ENCODE measurements at regions not wholly inside any gene's neighbourhood (a gene's known extent, or its start where the extent isn't known, plus 50 kb on each side); places are given as distances from the start of the nearest gene placed in this dataset.
"Not testable (repeated sequence)": the region's sequence is repeated elsewhere in the genome, so short reads cannot be mapped to it uniquely, and the experiment has no call there.

DNA sequence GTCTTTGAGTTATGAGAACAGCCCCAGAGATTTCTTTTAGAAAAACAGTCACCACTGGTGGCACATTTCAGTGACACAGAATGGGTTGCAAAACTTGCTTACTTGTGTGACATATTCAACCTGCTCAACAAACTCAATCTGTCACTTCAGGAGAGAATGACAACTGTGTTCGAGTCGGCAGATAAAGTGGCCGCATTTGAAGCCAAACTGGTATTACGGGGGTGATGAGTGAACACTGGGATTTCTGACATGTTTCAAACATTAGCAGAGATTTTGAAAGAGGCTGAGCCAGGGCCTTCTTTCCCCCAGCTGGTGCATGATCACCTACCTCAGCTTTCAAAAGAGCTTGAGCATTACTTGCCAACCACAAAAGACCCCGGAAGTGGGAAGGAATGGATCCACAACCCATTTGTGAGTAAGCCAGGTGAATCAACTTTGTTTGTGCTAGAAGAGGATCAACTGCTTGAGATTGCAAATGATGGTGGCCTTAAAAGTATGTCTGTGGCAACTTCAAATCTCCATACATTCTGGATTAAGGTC is 210.7 kb upstream of the IRS2 start:
- not testable (repeated sequence) for H3K4me3 ChIP-seq; H3K27me3 Mint-ChIP-seq (ENCODE audit: insufficient read depth, low read depth, poor library complexity); H3K4me1 ChIP-seq (ENCODE audit: insufficient read depth); H3K4me1 Mint-ChIP-seq; H3K9me3 Mint-ChIP-seq; H3K36me3 ChIP-seq (ENCODE audit: insufficient read depth); H3K27ac Mint-ChIP-seq; H3K9me2 ChIP-seq (ENCODE audit: insufficient read depth); H3K4me3 Mint-ChIP-seq; H4K20me1 ChIP-seq (replicated peaks; ENCODE audit: insufficient read depth); DNase-seq (ENCODE audit: low spot score); H3K4me2 ChIP-seq; H3K79me2 ChIP-seq (replicated peaks; ENCODE audit: insufficient read depth); H3K27me3 ChIP-seq (ENCODE audit: insufficient read depth); H3K27ac ChIP-seq (ENCODE audit: low read depth); H3F3A ChIP-seq (replicated peaks; ENCODE audit: low read depth); ATAC-seq; H3K36me3 Mint-ChIP-seq (ENCODE audit: low read depth); H2AFZ ChIP-seq

DNA sequence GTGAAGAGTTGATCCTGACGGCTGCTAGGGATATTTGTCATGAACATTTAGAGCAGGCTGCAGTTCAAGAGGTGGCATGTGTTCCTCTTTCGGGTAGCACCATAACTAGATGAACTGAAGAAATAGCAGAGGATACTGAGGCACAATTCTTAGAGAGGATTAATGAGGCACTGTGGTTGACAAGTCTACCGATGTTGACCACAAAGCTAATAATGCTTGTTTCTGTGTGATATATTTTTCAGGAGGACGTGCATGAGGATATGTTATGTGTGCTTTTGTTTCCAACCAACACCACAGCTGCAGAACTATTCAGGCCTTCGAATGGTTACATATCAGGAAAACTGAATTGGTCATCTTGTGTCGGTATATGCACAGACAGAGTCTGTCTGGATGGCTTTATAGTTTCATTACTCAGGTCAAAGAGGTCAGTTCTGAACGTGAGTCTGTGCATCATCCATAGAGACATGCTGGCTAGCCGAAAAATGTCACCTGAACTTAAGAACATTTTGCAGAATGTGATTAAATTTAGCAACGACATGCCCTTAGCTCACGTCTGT is 210.1 kb upstream of the IRS2 start:
- no peak overlapping the region for H3K27ac Mint-ChIP-seq
- 0 out of 2 replicates have a peak, but pooled peaks cover 5% of the 10 kb centered on the region for H3K9me2 ChIP-seq (ENCODE audit: insufficient read depth)
- H3K27ac ChIP-seq (ENCODE audit: low read depth), result no peak overlapping the region
- H3F3A ChIP-seq (replicated peaks; ENCODE audit: low read depth), result no peaks in the 10 kb centered on the region
- no peaks in the 10 kb centered on the region for H3K79me2 ChIP-seq (replicated peaks; ENCODE audit: insufficient read depth)
- H3K9me3 Mint-ChIP-seq, result peaks cover 6% of the 10 kb centered on the region; the same call in 2 of the 3 replicates
- DNase-seq (ENCODE audit: low spot score), result no peak
- no peaks in the 10 kb centered on the region for H3K4me1 ChIP-seq (ENCODE audit: insufficient read depth)
- H4K20me1 ChIP-seq (replicated peaks; ENCODE audit: insufficient read depth), result no peaks in the 10 kb centered on the region
- no peaks in the 10 kb centered on the region; the same call in 2 of the 3 replicates for H3K4me1 Mint-ChIP-seq
- H2AFZ ChIP-seq, result no peak overlapping the region
- H3K36me3 Mint-ChIP-seq (ENCODE audit: low read depth), result no peaks in the 10 kb centered on the region
- H3K27me3 Mint-ChIP-seq (ENCODE audit: insufficient read depth, low read depth, poor library complexity), result peaks cover 2% of the 10 kb centered on the region
- H3K27me3 ChIP-seq (ENCODE audit: insufficient read depth), result no peaks in the 10 kb centered on the region
- no peak overlapping the region for H3K4me3 Mint-ChIP-seq
- TF ChIP-seq, protein P1, sequence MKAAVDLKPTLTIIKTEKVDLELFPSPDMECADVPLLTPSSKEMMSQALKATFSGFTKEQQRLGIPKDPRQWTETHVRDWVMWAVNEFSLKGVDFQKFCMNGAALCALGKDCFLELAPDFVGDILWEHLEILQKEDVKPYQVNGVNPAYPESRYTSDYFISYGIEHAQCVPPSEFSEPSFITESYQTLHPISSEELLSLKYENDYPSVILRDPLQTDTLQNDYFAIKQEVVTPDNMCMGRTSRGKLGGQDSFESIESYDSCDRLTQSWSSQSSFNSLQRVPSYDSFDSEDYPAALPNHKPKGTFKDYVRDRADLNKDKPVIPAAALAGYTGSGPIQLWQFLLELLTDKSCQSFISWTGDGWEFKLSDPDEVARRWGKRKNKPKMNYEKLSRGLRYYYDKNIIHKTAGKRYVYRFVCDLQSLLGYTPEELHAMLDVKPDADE (IDR thresholded peaks at IDR 0.05), result no peak
- TF ChIP-seq, protein P2, sequence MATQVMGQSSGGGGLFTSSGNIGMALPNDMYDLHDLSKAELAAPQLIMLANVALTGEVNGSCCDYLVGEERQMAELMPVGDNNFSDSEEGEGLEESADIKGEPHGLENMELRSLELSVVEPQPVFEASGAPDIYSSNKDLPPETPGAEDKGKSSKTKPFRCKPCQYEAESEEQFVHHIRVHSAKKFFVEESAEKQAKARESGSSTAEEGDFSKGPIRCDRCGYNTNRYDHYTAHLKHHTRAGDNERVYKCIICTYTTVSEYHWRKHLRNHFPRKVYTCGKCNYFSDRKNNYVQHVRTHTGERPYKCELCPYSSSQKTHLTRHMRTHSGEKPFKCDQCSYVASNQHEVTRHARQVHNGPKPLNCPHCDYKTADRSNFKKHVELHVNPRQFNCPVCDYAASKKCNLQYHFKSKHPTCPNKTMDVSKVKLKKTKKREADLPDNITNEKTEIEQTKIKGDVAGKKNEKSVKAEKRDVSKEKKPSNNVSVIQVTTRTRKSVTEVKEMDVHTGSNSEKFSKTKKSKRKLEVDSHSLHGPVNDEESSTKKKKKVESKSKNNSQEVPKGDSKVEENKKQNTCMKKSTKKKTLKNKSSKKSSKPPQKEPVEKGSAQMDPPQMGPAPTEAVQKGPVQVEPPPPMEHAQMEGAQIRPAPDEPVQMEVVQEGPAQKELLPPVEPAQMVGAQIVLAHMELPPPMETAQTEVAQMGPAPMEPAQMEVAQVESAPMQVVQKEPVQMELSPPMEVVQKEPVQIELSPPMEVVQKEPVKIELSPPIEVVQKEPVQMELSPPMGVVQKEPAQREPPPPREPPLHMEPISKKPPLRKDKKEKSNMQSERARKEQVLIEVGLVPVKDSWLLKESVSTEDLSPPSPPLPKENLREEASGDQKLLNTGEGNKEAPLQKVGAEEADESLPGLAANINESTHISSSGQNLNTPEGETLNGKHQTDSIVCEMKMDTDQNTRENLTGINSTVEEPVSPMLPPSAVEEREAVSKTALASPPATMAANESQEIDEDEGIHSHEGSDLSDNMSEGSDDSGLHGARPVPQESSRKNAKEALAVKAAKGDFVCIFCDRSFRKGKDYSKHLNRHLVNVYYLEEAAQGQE (IDR thresholded peaks at IDR 0.05; ENCODE audit: unreplicated experiment), result no peak
- no peak overlapping the region for H3K4me3 ChIP-seq
- ATAC-seq, result no peak
- no peak overlapping the region for H3K4me2 ChIP-seq
- no peaks in the 10 kb centered on the region for H3K36me3 ChIP-seq (ENCODE audit: insufficient read depth)

DNA sequence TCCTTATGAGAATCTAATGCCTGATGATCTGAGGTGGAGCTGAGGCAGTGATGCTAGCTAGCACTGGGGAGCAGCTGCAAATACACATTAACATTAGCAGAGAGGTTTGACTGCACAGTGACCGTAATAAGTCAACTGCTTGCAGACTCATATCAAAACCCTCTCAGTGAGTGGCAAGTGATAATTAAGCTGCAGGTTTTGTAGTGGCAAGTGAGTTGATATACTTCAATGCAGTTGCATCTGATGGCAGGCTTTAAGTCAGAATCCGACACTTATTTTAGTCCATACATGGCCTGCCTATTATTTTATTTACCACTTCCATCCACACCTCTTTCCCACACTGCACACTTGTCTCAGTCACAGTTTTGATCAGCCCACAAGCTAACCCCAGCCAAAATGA is 209.2 kb upstream of the IRS2 start:
- no peaks in the 10 kb centered on the region for H3K36me3 Mint-ChIP-seq (ENCODE audit: low read depth)
- no peaks in the 10 kb centered on the region for H3K4me1 Mint-ChIP-seq
- H3K27ac Mint-ChIP-seq, result no peak overlapping the region
- no peaks in the 10 kb centered on the region for H3K79me2 ChIP-seq (replicated peaks; ENCODE audit: insufficient read depth)
- H3K9me2 ChIP-seq (ENCODE audit: insufficient read depth), result 0 out of 2 replicates have a peak, but pooled peaks cover 5% of the 10 kb centered on the region
- TF ChIP-seq, protein P3, sequence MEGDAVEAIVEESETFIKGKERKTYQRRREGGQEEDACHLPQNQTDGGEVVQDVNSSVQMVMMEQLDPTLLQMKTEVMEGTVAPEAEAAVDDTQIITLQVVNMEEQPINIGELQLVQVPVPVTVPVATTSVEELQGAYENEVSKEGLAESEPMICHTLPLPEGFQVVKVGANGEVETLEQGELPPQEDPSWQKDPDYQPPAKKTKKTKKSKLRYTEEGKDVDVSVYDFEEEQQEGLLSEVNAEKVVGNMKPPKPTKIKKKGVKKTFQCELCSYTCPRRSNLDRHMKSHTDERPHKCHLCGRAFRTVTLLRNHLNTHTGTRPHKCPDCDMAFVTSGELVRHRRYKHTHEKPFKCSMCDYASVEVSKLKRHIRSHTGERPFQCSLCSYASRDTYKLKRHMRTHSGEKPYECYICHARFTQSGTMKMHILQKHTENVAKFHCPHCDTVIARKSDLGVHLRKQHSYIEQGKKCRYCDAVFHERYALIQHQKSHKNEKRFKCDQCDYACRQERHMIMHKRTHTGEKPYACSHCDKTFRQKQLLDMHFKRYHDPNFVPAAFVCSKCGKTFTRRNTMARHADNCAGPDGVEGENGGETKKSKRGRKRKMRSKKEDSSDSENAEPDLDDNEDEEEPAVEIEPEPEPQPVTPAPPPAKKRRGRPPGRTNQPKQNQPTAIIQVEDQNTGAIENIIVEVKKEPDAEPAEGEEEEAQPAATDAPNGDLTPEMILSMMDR (conservative IDR thresholded peaks at IDR 0.05; ENCODE audit: low read depth in 2 of 2), result no peak
- TF ChIP-seq ZNF114 (CRISPR knock-in tag; IDR thresholded peaks at IDR 0.05) (no peak), ZNF331 (CRISPR knock-in tag; IDR thresholded peaks at IDR 0.05; ENCODE audit: low read depth) (no peak), EZH2phosphoT487 (IDR thresholded peaks at IDR 0.05; ENCODE audit: unreplicated experiment) (no peak), STAT1 (IDR thresholded peaks at IDR 0.05; ENCODE audit: unreplicated experiment) (no peak), NANOG (IDR thresholded peaks at IDR 0.05; ENCODE audit: borderline replicate concordance) (no peak)
- TF ChIP-seq, protein P2 (IDR thresholded peaks at IDR 0.05; ENCODE audit: unreplicated experiment), result no peak
- H2AFZ ChIP-seq, result no peak overlapping the region
- ATAC-seq (no peak), DNase-seq (ENCODE audit: low spot score) (no peak)
- H3K27ac ChIP-seq (ENCODE audit: low read depth), result no peak overlapping the region
- H4K20me1 ChIP-seq (replicated peaks; ENCODE audit: insufficient read depth), result no peaks in the 10 kb centered on the region
- H3K4me2 ChIP-seq, result no peak overlapping the region
- no peaks in the 10 kb centered on the region for H3F3A ChIP-seq (replicated peaks; ENCODE audit: low read depth)
- no peak overlapping the region for H3K4me3 ChIP-seq
- peaks cover 2% of the 10 kb centered on the region for H3K27me3 Mint-ChIP-seq (ENCODE audit: insufficient read depth, low read depth, poor library complexity)
- H3K36me3 ChIP-seq (ENCODE audit: insufficient read depth), result no peaks in the 10 kb centered on the region
- H3K4me1 ChIP-seq (ENCODE audit: insufficient read depth), result no peaks in the 10 kb centered on the region
- no peaks in the 10 kb centered on the region for H3K27me3 ChIP-seq (ENCODE audit: insufficient read depth)
- peaks cover 6% of the 10 kb centered on the region; the same call in 2 of the 3 replicates for H3K9me3 Mint-ChIP-seq
- no peak overlapping the region for H3K4me3 Mint-ChIP-seq
